ENCODE measurements at regions not wholly inside any gene's neighbourhood (a gene's known extent, or its start where the extent isn't known, plus 50 kb on each side); places are given as distances from the start of the nearest gene placed in this dataset.

GRCh38 chr17:52233176-52233575, 74.7 kb upstream of the CA10 start:
- intact Hi-C loops (cut with DNase I) = no loop called here
- FAIRE-seq (no peak), ATAC-seq (no peak), DNase-seq (no peak)
- Histone ChIP-seq H3K4me1 (no peaks in the 10 kb centered on the region), H3K4me3 (no peak overlapping the region), H3K9me3 (no peaks in the 10 kb centered on the region), H3K27me3 (no peaks in the 10 kb centered on the region), H3K36me3 (no peaks in the 10 kb centered on the region), H3K27ac (no peak overlapping the region)
- TF ChIP-seq CTCF (IDR thresholded peaks at IDR 0.05) = no peak

- 42 to 55% methylated on average over 3 of the region's 3 CpGs for WGBS, 2 donors
- Histone ChIP-seq H3K9me3 (no peaks in the 10 kb centered on the region), H3K27me3 (no peaks in the 10 kb centered on the region), H3K4me1 (no peaks in the 10 kb centered on the region), H3K36me3 (no peaks in the 10 kb centered on the region), H3K27ac (no peak overlapping the region), H3K4me3 (no peak overlapping the region)
- TF ChIP-seq CTCF (IDR thresholded peaks at IDR 0.05) = no peak
- FAIRE-seq = no peak
- no peak for DNase-seq
- ATAC-seq = no peak
- intact Hi-C loops (cut with DNase I) = no loop called here
These were observed 70.3 kb upstream of the CA10 start for GRCh38 chr17:52228823-52229222.

- FAIRE-seq = no peak
- Histone ChIP-seq H3K27me3 (no peaks in the 10 kb centered on the region), H3K27ac (no peak overlapping the region), H3K4me1 (no peaks in the 10 kb centered on the region), H3K36me3 (no peaks in the 10 kb centered on the region), H3K4me3 (no peak overlapping the region), H3K9me3 (no peaks in the 10 kb centered on the region)
- 46 to 47% methylated on average over 2 of the region's 2 CpGs for WGBS, 2 donors
- no peak for TF ChIP-seq CTCF (IDR thresholded peaks at IDR 0.05)
- intact Hi-C loops (cut with DNase I) = no loop called here
- no peak for ATAC-seq
- no peak for DNase-seq
These were observed 69.4 kb upstream of the CA10 start for GRCh38 chr17:52227926-52228325.

GRCh38 chr17:52213451-52213850, 54.9 kb upstream of the CA10 start:
- ATAC-seq = no peak
- TF ChIP-seq CTCF (IDR thresholded peaks at IDR 0.05) = no peak
- no peak for FAIRE-seq
- no peaks in the 10 kb centered on the region for H3K36me3 ChIP-seq
- 45 to 67% methylated on average over 3 of the region's 3 CpGs for WGBS, 2 donors
- peaks cover 0 to 4% (median 0%) of the 10 kb centered on the region in 3 donors for H3K4me1 ChIP-seq
- intact Hi-C loops (cut with DNase I) = no loop called here
- H3K27ac ChIP-seq = no peak overlapping the region
- H3K27me3 ChIP-seq = no peaks in the 10 kb centered on the region
- no peak for DNase-seq
- no peaks in the 10 kb centered on the region for H3K9me3 ChIP-seq
- H3K4me3 ChIP-seq = no peak overlapping the region

GRCh38 chr17:52212851-52213250, 54.3 kb upstream of the CA10 start:
- Histone ChIP-seq H3K36me3 (no peaks in the 10 kb centered on the region), H3K4me1 (peaks cover 0 to 4% (median 0%) of the 10 kb centered on the region in 3 donors), H3K9me3 (no peaks in the 10 kb centered on the region), H3K27me3 (no peaks in the 10 kb centered on the region), H3K4me3 (no peak overlapping the region), H3K27ac (no peak overlapping the region)
- TF ChIP-seq CTCF (IDR thresholded peaks at IDR 0.05) = no peak
- ATAC-seq (no peak), FAIRE-seq (no peak), DNase-seq (no peak)
- intact Hi-C loops (cut with DNase I) = no loop called here
